NCI-H748 treated with DMSO at 0.1 percent for 48 hours (cell line): ENCODE measurements at regions not wholly inside any gene's neighbourhood (a gene's known extent, or its start where the extent isn't known, plus 50 kb on each side); places are given as distances from the start of the nearest gene placed in this dataset.
A peak's percentile ranks its signal among the peaks of the same experiment; 100 is the strongest.
"Not testable (repeated sequence)": the region's sequence is repeated elsewhere in the genome, so short reads cannot be mapped to it uniquely, and the experiment has no call there.

Experiments used
- DNase-seq: peaks from one replicate; lab custom pipeline; 2025; lab: John Stamatoyannopoulos, UW

DNA sequence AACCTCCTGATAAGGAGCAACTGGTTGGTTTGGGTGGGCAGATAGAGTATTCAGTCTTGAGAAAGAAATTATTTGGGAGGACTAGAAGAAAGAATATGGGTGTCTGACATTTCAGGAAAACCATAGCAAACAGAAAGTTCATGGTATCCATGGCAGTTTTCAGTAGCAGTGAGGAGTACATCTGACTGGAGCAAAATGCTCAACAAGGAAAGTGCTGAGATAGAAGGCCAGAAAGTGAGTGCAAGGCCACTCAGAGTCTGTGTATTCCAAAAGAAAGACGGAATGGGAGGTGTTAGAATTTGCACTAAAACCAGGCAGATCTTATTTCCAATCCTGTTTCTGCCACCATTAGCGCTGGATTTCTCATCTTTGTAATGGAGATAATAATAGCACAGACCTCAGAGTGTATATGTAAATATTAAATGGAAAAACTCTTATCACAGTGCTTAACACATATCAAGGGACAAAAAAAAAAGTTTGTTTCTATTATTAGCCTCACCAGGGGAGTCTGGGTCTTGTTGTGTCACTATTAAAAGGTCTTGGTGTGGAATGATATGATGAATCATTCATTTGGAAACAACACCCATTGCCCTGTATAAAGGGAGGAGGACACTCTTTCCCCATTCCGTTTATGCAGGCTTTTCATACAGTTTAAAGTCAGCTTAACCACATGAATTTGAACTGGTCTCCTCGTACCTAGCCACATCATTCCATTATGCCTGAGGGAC, 349.8 kb downstream of the IPO8 start:
- no peak for DNase-seq

DNA sequence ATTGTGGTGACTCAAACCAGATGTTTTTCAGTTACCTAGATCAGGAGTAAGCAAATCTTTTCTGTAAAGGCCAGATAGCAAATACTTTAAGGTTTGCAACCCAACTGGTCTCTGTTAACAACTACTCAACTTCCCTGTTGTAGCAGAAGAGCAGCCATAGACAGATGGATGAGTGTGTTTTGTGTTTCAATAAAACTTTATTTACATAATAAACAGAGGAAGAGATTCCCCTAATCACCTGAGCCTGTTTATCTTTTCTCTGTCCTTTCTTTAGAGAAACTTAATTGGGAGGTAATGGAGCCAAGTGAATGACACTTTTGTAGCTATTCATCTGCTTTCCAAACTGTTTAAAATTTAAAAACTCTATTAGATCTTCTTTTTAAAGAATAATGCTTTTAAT, 365.1 kb downstream of the IPO8 start:
- DNase-seq = no peak

- no peak for DNase-seq
These were observed 366.4 kb downstream of the IPO8 start for GRCh38 chr12:30329281-30329680.

GRCh38 chr12:30323008-30323407, 372.7 kb downstream of the IPO8 start:
- DNase-seq = no peak

- DNase-seq = no peak
These were observed 375.1 kb downstream of the IPO8 start for GRCh38 chr12:30320561-30320960.

- DNase-seq = no peak
These were observed 381.1 kb downstream of the IPO8 start for GRCh38 chr12:30314506-30315100.

- no peak for DNase-seq
These were observed 387.5 kb downstream of the IPO8 start for GRCh38 chr12:30308010-30308717.

DNA sequence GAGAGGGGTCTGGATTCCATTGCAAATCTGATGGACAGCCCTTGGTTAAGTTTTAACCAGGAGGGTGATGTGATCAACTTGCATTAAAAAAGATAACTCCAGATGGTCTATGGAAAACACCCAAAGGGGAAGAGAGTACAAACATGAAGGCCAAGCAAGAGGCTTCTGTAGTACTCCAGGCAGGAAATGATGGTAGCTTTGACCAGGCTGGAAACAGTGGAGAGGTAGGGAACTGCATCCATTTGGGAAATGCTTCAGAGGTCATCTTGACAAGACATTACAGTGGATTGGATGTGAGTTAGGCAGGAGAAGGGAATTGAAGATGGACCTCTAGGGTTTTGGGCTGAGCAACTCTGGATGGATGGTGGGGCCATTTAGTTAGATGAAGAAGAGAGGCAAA, 391.1 kb downstream of the IPO8 start:
- no peak for DNase-seq

- DNase-seq = no peak
These were observed 394.4 kb downstream of the IPO8 start for GRCh38 chr12:30301291-30301690.

DNA sequence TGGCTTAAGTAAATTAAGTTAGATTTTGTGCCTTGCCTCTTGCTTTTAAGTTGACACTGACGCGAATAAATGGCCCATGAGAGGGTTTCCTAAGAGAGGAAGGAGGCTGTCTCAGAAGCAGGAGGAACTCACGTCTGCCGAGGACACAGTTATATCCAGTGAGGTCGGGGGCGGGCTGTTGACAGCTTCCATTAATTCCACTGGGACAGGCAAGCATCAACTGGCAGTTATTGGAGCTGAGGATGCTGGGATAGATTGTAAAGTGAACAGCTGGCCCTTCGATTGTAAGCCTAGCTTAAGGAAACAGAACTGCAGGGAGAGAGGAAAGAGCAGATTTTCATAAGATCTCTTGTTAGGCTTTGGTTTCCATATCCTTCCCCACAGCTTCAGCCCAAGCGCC, 399.2 kb downstream of the IPO8 start:
- DNase-seq = no peak

- peak; percentile 43 for DNase-seq
These were observed 409.2 kb downstream of the IPO8 start for GRCh38 chr12:30286345-30286926.

DNA sequence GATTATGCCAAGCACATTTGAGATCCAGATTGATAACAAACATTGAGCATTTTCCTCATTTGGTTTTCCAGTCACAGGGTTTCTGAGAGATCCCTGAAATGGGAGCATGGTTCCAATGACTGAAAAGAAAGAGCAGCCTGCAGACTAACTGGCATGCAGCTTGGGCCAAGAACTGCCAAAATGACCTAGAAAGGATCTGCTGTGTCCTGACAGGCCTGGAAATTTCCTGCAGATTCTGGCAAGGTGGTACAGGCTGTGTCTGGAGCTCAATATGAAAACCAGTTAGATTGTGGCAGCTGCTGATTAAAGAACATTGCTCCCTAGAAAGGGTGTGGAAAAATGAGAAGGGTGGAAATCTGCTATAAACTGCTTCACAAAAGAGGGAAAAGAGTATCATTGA, 417.3 kb downstream of the IPO8 start:
- DNase-seq = no peak

DNA sequence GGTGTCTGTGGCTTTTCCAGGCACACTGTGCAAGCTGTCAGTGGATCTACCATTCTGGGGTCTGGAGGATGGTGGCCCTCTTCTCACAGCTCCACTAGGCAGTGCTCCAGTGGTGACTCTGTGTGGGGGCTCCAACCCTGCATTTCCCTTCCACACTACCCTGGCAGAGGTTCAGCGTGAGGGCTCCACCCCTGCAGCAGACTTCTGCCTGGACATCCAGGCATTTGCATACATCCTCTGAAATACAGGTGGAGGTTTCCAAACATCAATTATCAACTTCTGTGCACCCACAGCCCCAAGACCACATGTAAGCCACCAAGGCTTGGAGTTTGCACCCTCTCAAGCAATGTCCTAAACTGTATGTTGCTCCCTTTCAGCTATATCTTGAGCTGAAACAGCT, 423.2 kb downstream of the IPO8 start:
- not testable (repeated sequence) for DNase-seq

GRCh38 chr12:30269496-30269895, 426.2 kb downstream of the IPO8 start:
- no peak for DNase-seq

DNA sequence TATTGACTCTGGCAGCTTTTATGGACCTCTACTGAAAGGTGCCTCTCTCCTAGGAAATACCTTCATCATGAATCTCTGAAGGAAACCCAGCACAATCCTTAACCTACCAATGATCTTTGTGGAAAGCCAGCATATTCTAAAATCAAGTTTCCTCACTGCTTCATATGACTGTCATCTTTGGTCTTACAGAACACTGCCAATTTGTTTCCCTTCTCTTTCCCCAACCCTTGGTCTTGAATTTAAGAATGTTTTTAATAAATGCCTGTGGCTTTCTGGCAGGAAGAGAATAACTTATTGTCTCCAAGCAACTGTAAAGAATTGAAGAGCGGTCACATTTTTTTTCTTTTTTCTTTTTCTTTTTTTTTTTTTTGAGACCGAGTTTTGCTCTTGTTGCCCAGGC, 427.6 kb downstream of the IPO8 start:
- no peak for DNase-seq

DNA sequence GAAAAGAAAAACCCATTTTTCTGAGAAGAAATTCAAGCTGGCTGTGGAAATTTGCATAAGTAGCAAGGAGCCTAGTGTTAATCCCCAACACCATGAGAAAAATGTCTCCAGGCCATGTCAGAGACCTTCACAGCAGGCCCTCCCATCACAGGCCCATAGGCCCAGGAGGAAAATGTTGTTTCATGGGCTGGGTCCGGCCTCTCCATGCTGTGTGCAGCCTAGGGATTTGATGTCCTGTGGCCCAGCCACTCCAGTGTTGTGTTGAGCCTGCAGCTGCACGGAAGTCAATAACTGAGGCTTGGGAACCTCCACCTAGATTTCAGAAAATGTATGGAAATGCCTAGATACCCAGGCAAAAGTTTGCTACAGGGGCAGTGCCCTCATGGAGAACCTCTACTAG, 432.2 kb downstream of the IPO8 start:
- no peak for DNase-seq

- no peak for DNase-seq
These were observed 438.1 kb downstream of the IPO8 start for GRCh38 chr12:30257618-30258017.

DNA sequence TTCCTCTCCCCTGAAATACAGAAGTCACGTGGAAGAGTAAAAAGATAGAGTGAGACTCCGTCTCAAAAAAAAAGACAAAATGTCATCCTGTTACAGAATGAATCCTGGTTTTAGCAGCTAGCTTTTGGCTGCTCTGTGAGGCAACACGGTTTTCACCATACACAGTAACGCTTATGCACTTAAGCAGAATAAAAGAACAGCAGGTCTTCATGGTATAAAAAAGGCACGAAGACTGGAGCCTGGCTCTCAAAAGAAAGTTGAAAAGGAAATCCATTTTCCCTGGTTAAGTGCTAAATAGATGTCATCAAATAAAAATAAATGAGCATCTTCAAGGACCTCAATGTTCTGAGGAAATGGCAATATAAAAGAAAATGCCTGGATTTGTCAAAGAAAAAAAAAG, 444.1 kb downstream of the IPO8 start:
- no peak for DNase-seq

GRCh38 chr12:30243426-30243825, 452.2 kb downstream of the IPO8 start:
- no peak for DNase-seq

DNA sequence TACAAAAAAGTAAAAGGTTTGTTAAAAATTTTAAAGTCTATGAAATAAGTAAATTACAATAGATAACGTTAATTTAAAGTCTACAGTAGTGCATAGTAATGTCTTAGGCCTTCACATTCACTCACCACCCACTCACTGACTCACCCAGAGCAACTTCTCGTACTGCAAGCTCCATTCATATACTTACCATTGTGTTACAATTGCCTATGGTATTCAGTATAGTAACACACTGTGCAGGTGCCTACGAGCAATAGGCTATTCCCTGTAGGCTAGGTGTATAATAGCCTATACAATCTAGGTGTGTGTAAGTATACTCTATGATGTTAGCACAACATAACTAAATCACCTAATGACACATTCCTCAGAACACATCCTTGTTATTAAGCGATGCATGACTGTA, 435.3 kb upstream of the TMTC1 start:
- no peak for DNase-seq

DNA sequence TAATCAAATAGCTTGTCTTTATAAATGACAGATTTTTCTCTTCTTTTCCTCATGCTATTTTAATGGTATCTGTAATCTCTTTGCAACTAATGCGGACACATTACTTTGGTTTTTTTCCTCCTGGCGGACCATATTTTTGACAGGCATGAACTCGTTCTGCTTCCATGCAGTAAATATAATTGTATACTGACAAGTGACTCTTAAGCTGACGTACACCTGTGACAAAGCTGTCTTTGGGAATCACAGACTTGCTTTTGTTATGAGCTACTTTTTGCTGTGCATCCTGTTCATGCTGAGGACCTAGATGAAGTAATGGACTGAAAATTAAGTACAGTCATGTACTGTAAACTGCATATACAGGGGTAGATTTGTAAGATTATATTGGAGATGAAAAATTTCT, 434.3 kb upstream of the TMTC1 start:
- no peak for DNase-seq

DNA sequence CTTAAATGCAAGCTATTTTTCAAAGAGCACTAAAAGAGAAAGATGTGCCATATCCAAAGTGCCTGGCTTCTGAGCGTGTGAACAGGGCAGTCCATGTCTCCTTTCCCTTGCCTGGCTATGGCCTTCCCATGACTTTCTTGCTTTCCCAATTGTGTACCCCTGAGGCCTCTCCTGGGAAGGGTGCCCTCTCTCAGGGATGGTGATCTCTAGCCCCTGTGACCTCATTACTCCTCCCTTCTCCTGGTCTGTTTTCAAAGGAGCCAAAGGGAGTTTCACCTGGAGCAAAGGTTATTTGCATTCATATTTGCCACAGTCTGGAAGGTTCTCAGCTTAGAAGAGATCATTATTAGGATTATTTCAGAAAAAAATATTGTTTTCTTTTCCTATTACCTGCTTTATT, 429.4 kb upstream of the TMTC1 start:
- DNase-seq = no peak

DNA sequence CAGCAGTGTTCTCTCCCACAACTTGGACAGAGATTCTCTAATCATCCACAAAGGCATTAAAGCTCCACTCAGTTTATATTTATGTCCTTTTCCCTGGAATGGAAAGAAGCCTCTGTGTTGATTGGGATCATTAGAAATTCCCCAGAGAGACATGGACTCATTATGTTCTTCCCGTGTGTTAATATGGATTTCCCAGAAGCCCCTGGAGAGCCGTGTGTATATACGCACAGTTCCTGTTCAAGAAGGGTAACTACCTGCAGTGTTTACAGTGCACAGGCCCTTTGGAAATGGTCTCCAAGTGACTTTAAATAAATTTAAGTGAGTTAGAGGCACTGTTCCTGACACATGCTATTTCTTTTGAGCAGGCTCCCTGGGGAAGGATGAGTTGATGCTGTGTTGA, 428.0 kb upstream of the TMTC1 start:
- peak; percentile 1 for DNase-seq
